GM19372 (cell line): ENCODE measurements at regions not wholly inside any gene's neighbourhood (a gene's known extent, or its start where the extent isn't known, plus 50 kb on each side); places are given as distances from the start of the nearest gene placed in this dataset.

Experiments used
- ATAC-seq: cut with Tn5 transposase; IDR thresholded peaks from one replicate; pipeline ENCODE4 v1.9.1; 2021; ENCODE audit warnings: mild to moderate bottlenecking, low read depth, moderate library complexity; ENCODE audit not compliant: unreplicated experiment

- no peak for ATAC-seq
Measured at GRCh38 chr11:59263225-59263894, 50.6 kb upstream of the MPEG1 start.
